H9 (cell line): ENCODE measurements at regions not wholly inside any gene's neighbourhood (a gene's known extent, or its start where the extent isn't known, plus 50 kb on each side); places are given as distances from the start of the nearest gene placed in this dataset.

Source experiments
- DNase-seq: peaks from one replicate; pipeline ENCODE4 v3.0.0-alpha.2; 2017
- H2AFZ ChIP-seq: one replicate; pipeline ENCODE4 v1.6.1; 2013; ENCODE audit warnings: mild to moderate bottlenecking, low read length, control low read depth, moderate library complexity
- H2AK5ac ChIP-seq: 2 replicates; pipeline ENCODE4 v1.6.1; 2013; ENCODE audit warnings: low read length, control low read depth, mixed read lengths; ENCODE audit not compliant: insufficient read length
- H2BK120ac ChIP-seq: one replicate; pipeline ENCODE4 v1.6.1; 2013; ENCODE audit warnings: low read depth, mild to moderate bottlenecking, low read length, control low read depth, inconsistent platforms; ENCODE audit not compliant: poor library complexity, severe bottlenecking
- H2BK12ac ChIP-seq: 2 replicates; pipeline ENCODE4 v1.6.1; 2013; ENCODE audit warnings: low read length, control low read depth, mixed read lengths, low read depth; ENCODE audit not compliant: insufficient read length
- H2BK15ac ChIP-seq: 2 replicates; pipeline ENCODE4 v1.6.1; 2013; ENCODE audit warnings: low read depth, low read length, control low read depth
- H2BK20ac ChIP-seq: one replicate; pipeline ENCODE4 v1.6.1; 2013; ENCODE audit warnings: low read depth, mild to moderate bottlenecking, low read length, control low read depth, inconsistent platforms; ENCODE audit not compliant: poor library complexity, severe bottlenecking
- H2BK5ac ChIP-seq: 2 replicates; pipeline ENCODE4 v1.6.1; 2013; ENCODE audit warnings: low read length, control low read depth, mixed read lengths; ENCODE audit not compliant: insufficient read length
- H3K14ac ChIP-seq: 2 replicates; pipeline ENCODE4 v1.6.1; 2013; ENCODE audit warnings: low read length, control low read depth; ENCODE audit not compliant: insufficient read depth
- H3K18ac ChIP-seq: 2 replicates; pipeline ENCODE4 v1.6.1; 2013; ENCODE audit warnings: low read depth, mild to moderate bottlenecking, mixed read lengths, low read length, control low read depth; ENCODE audit not compliant: insufficient read length
- H3K23ac ChIP-seq: 2 replicates; pipeline ENCODE4 v1.6.1; 2013; ENCODE audit warnings: low read length, control low read depth, mixed read lengths, low read depth; ENCODE audit not compliant: insufficient read length
- H3K23me2 ChIP-seq: 2 replicates; pipeline ENCODE4 v1.6.1; 2013; ENCODE audit warnings: low read depth, mild to moderate bottlenecking, mixed read lengths, low read length, control low read depth; ENCODE audit not compliant: insufficient read length, poor library complexity, severe bottlenecking
- H3K27ac ChIP-seq: 2 replicates; pipeline ENCODE4 v1.5.1; 2013; ENCODE audit warnings: low read length, control low read depth, mixed read lengths, low read depth; ENCODE audit not compliant: insufficient read length
- H3K27me3 ChIP-seq: 2 replicates; pipeline ENCODE4 v1.6.1; 2013; ENCODE audit warnings: low read length, control low read depth, inconsistent platforms; ENCODE audit not compliant: insufficient read depth
- H3K4ac ChIP-seq: 2 replicates; pipeline ENCODE4 v1.6.1; 2013; ENCODE audit warnings: low read depth, mild to moderate bottlenecking, control low read depth, inconsistent platforms, low read length, moderate library complexity
- H3K4me1 ChIP-seq: 2 replicates; pipeline ENCODE4 v1.6.1; 2013; ENCODE audit warnings: low read length, control low read depth, inconsistent platforms; ENCODE audit not compliant: insufficient read depth
- H3K4me2 ChIP-seq: 2 replicates; pipeline ENCODE4 v1.6.1; 2013; ENCODE audit warnings: low read length, control low read depth, mixed read lengths; ENCODE audit not compliant: insufficient read length, insufficient read depth
- H3K56ac ChIP-seq: 2 replicates; pipeline ENCODE4 v1.6.1; 2013; ENCODE audit warnings: low read depth, mild to moderate bottlenecking, mixed read lengths, low read length, control low read depth; ENCODE audit not compliant: insufficient read length
- H3K79me1 ChIP-seq: 2 replicates; pipeline ENCODE4 v1.6.1; 2013; ENCODE audit warnings: low read depth, mild to moderate bottlenecking, moderate library complexity, low read length, control low read depth, inconsistent platforms; ENCODE audit not compliant: insufficient read depth, poor library complexity, severe bottlenecking
- H3K79me2 ChIP-seq: 2 replicates; pipeline ENCODE4 v1.6.1; 2013; ENCODE audit warnings: low read length, control low read depth, inconsistent platforms; ENCODE audit not compliant: insufficient read depth
- H3K9ac ChIP-seq: 2 replicates; pipeline ENCODE4 v1.6.1; 2013; ENCODE audit warnings: low read length, control low read depth, mixed read lengths; ENCODE audit not compliant: insufficient read length; ENCODE audit errors: extremely low read depth
- H3K9me3 ChIP-seq: one replicate; pipeline ENCODE4 v1.6.1; 2013; ENCODE audit warnings: low read depth, low read length, inconsistent platforms; ENCODE audit not compliant: control insufficient read depth
- H3T11ph ChIP-seq: one replicate; pipeline ENCODE4 v1.6.1; 2013; ENCODE audit warnings: mild to moderate bottlenecking, low read length, control low read depth, inconsistent platforms
- H4K20me1 ChIP-seq: one replicate; pipeline ENCODE4 v1.6.1; 2013; ENCODE audit not compliant: control insufficient read depth, insufficient read length, insufficient read depth
- H4K5ac ChIP-seq: 2 replicates; pipeline ENCODE4 v1.6.1; 2013; ENCODE audit warnings: low read depth, mild to moderate bottlenecking, mixed read lengths, low read length, control low read depth; ENCODE audit not compliant: insufficient read length
- H4K8ac ChIP-seq: replicated peaks from 2 replicates; pipeline ENCODE4 v1.6.1; 2013; ENCODE audit warnings: low read length, control low read depth, mixed read lengths, low read depth; ENCODE audit not compliant: insufficient read length
- H4K91ac ChIP-seq: 2 replicates; pipeline ENCODE4 v1.6.1; 2013; ENCODE audit warnings: low read depth, mild to moderate bottlenecking, moderate library complexity, mixed read lengths, low read length, control low read depth; ENCODE audit not compliant: insufficient read length
- H3K27ac Mint-ChIP-seq, 3 experiments: 2 replicates in 2 of 3; 3 replicates in 1 of 3; pipeline ENCODE4 v1.8.0; 2020 to 2021; ENCODE audit warnings: mixed read lengths in 3 of 3, mild to moderate bottlenecking in 1 of 3, moderate library complexity in 1 of 3
- H3K27me3 Mint-ChIP-seq: 2 replicates; pipeline ENCODE4 v1.8.0; 2021; ENCODE audit warnings: low read depth, mild to moderate bottlenecking, moderate library complexity, mixed read lengths
- H3K36me3 Mint-ChIP-seq, 3 experiments: 2 replicates in 2 of 3; 3 replicates in 1 of 3; pipeline ENCODE4 v1.8.0; 2020 to 2021; ENCODE audit warnings: low read depth in 3 of 3, mixed read lengths in 3 of 3; ENCODE audit not compliant: insufficient read depth in 1 of 3
- H3K4me1 Mint-ChIP-seq, 2 experiments: 2 replicates each; pipeline ENCODE4 v1.8.0; 2020; ENCODE audit warnings: mixed read lengths in 2 of 2
- H3K4me3 Mint-ChIP-seq, 2 experiments: 2 replicates in 1 of 2; 3 replicates in 1 of 2; pipeline ENCODE4 v1.8.0; 2020 to 2021; ENCODE audit warnings: mild to moderate bottlenecking in 2 of 2, mixed read lengths in 2 of 2, moderate library complexity in 1 of 2
- H3K9me3 Mint-ChIP-seq, 2 experiments: 2 replicates in 1 of 2; 3 replicates in 1 of 2; pipeline ENCODE4 v1.8.0; 2020; ENCODE audit warnings: mild to moderate bottlenecking in 2 of 2, mixed read lengths in 2 of 2, moderate library complexity in 1 of 2
- CTCF ChIP-seq: fragments of 200-600 bp; sonication (generic); conservative IDR thresholded peaks from 3 replicates; pipeline ENCODE4 v1.8.0; 2021; ENCODE audit warnings: antibody characterized with exemption, mild to moderate bottlenecking
- WGBS: extraction: QIAGEN DNeasy Blood & Tissue Kit; methylation state at CpG from one replicate; pipeline ENCODE4 v1.1.7; 2013; ENCODE audit warnings: missing lambda C conversion rate, low lambda C conversion rate, mixed read lengths; ENCODE audit not compliant: insufficient read length; ENCODE audit errors: extremely low coverage; 5-methylcytosine and 5-hydroxymethylcytosine counted together

GRCh38 chr1:98813738-98814309, 152.3 kb downstream of the SNX7 start:
- no peak for TF ChIP-seq CTCF
- peaks cover 12 to 13% of the 10 kb centered on the region in 2 experiments for H3K9me3 Mint-ChIP-seq
- Histone ChIP-seq H3K23ac (no peak overlapping the region), H3K23me2 (no peaks in the 10 kb centered on the region), H3K79me2 (no peaks in the 10 kb centered on the region), H4K8ac (no peak overlapping the region), H4K20me1 (no peaks in the 10 kb centered on the region), H2AFZ (no peak overlapping the region), H2BK120ac (no peak overlapping the region), H2AK5ac (no peak overlapping the region), H3K27ac (no peak overlapping the region), H3K9ac (no peak overlapping the region), H3K56ac (no peak overlapping the region), H3K14ac (no peak overlapping the region), H2BK15ac (no peak overlapping the region), H4K5ac (no peak overlapping the region), H3K27me3 (no peaks in the 10 kb centered on the region), H3K9me3 (peaks cover 3% of the 10 kb centered on the region), H4K91ac (no peak overlapping the region), H3K18ac (no peak overlapping the region), H3K79me1 (no peaks in the 10 kb centered on the region), H2BK12ac (no peak overlapping the region), H2BK5ac (no peak overlapping the region), H3K4me2 (no peak overlapping the region), H2BK20ac (no peak overlapping the region), H3K4ac (no peak overlapping the region), H3K4me1 (no peaks in the 10 kb centered on the region), H3T11ph (no peak overlapping the region)
- no peak overlapping the region for H3K4me3 Mint-ChIP-seq
- no peak overlapping the region for H3K27ac Mint-ChIP-seq
- WGBS, result no CpG with 5 or more reads among the region's 1 CpG
- H3K4me1 Mint-ChIP-seq, result peaks cover 2 to 3% of the 10 kb centered on the region in 2 experiments; a peak in 1 of 4 replicates
- no peaks in the 10 kb centered on the region for H3K27me3 Mint-ChIP-seq
- H3K36me3 Mint-ChIP-seq, result peaks cover 6 to 18% (median 6%) of the 10 kb centered on the region in 3 experiments; a peak in 5 of 7 replicates
- no peak for DNase-seq
